OCI-LY7 (cell line): ENCODE measurements at regions not wholly inside any gene's neighbourhood (a gene's known extent, or its start where the extent isn't known, plus 50 kb on each side); places are given as distances from the start of the nearest gene placed in this dataset.
"Not testable (repeated sequence)": the region's sequence is repeated elsewhere in the genome, so short reads cannot be mapped to it uniquely, and the experiment has no call there.

Experiments
- BruUV-seq: library from RNA; stranded (reverse); fragments of 400-500 nt; replicated peaks from 2 replicates; lab custom pipeline; 2021; lab: Mats Ljungman, UMichigan
- CTCF ChIA-PET: fragments of 300-600 bp; sonication (Branson Sonifier 250); formaldehyde crosslinking; loops from one replicate; lab custom pipeline; 2022; ENCODE audit warnings: antibody characterized with exemption; ENCODE audit not compliant: unreplicated experiment; lab: Charles Lee
- POLR2A ChIA-PET: fragments of 300-600 bp; sonication (Branson Sonifier 250); formaldehyde crosslinking; loops from one replicate; lab custom pipeline; 2022; ENCODE audit warnings: antibody characterized with exemption; lab: Charles Lee
- DNase-seq: peaks from one replicate; pipeline ENCODE4 v3.0.0-alpha.2; 2015; ENCODE audit warnings: low spot score
- H2AFZ ChIP-seq: fragments of 200-600 bp; sonication (generic), shearing (Covaris generic); 2 replicates; pipeline ENCODE4 v1.6.1; 2014; ENCODE audit warnings: mild to moderate bottlenecking, antibody characterized with exemption, low read length, moderate library complexity
- H3K27ac ChIP-seq: fragments of 200-600 bp; sonication (generic); 2 replicates; pipeline ENCODE4 v1.5.1; 2014; ENCODE audit warnings: mixed run types, low read depth, mild to moderate bottlenecking, moderate library complexity, low read length, inconsistent platforms; ENCODE audit not compliant: poor library complexity, severe bottlenecking
- H3K36me3 ChIP-seq: fragments of 200-600 bp; sonication (generic); 2 replicates; pipeline ENCODE4 v1.6.1; 2014; ENCODE audit warnings: mild to moderate bottlenecking, antibody characterized with exemption, low read length, moderate library complexity, mixed read lengths; ENCODE audit not compliant: insufficient read depth
- H3K4me1 ChIP-seq: fragments of 200-600 bp; sonication (generic); 2 replicates; pipeline ENCODE4 v1.5.1; 2014; ENCODE audit warnings: mild to moderate bottlenecking, low read length; ENCODE audit not compliant: insufficient read depth, poor library complexity, severe bottlenecking
- H3K4me2 ChIP-seq: fragments of 200-600 bp; sonication (generic); 2 replicates; pipeline ENCODE4 v1.6.1; 2014; ENCODE audit warnings: mild to moderate bottlenecking, low read length
- H3K4me3 ChIP-seq: fragments of 200-600 bp; sonication (generic); 2 replicates; pipeline ENCODE4 v1.5.1; 2014; ENCODE audit warnings: mild to moderate bottlenecking, low read depth, low read length; ENCODE audit not compliant: poor library complexity, severe bottlenecking
- H3K79me2 ChIP-seq: fragments of 200-600 bp; sonication (generic); 2 replicates; pipeline ENCODE4 v1.6.1; 2016; ENCODE audit warnings: low read depth, mild to moderate bottlenecking, low read length, moderate library complexity, mixed read lengths; ENCODE audit not compliant: insufficient read depth
- H3K9me2 ChIP-seq: fragments of 200-600 bp; sonication (generic); 2 replicates; pipeline ENCODE4 v1.6.1; 2016; ENCODE audit warnings: mild to moderate bottlenecking, low read length, mixed read lengths; ENCODE audit not compliant: insufficient read depth
- H3K9me3 ChIP-seq: fragments of 200-600 bp; sonication (generic); 2 replicates; pipeline ENCODE4 v1.6.1; 2014; ENCODE audit warnings: mild to moderate bottlenecking, mixed run types, low read length, mixed read lengths
- H4K20me1 ChIP-seq: fragments of 200-600 bp; sonication (generic); 2 replicates; pipeline ENCODE4 v1.6.1; 2014; ENCODE audit warnings: mild to moderate bottlenecking, antibody characterized with exemption, low read length, moderate library complexity, mixed read lengths; ENCODE audit not compliant: insufficient read depth
- EZH2phosphoT487 ChIP-seq: fragments of 200-600 bp; sonication (generic); IDR thresholded peaks from 2 replicates; pipeline ENCODE4 v1.6.1; 2018; ENCODE audit warnings: low read depth, borderline replicate concordance, mild to moderate bottlenecking, mixed run types, antibody characterized with exemption, low read length, moderate library complexity, mixed read lengths
- intact Hi-C: fragments of 100-400 bp; cut with micrococcal nuclease; formaldehyde crosslinking; loops from one replicate; pipeline ENCODE4 v1.10.0; 2022; ENCODE audit not compliant: unreplicated experiment
- TF ChIP-seq, protein P1 (sequence below): fragments of 200-600 bp; sonication (generic); conservative IDR thresholded peaks from 2 replicates; pipeline ENCODE4 v1.5.1; 2014; ENCODE audit warnings: mild to moderate bottlenecking, antibody characterized with exemption, low read length, moderate library complexity, mixed read lengths

DNA sequence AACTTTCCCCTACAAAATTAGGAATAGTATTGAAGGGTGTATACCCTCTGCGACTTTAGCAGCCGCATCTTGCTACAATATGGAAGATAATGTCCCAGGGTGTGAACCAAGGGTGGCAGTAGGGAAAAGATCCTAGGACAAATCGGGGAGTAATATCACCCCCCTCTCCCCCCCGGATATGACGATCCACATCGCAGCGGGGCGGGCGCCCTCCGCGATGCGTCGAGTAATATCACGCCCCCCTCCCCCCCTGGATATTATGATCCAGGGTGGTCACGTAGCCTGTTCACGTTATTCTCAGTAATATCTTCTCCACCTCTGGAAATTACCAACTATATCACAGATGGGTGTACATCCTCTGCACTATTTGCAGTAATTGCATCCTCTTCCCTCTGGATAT, 82.9 kb downstream of the DAPL1 start:
- no TSS peak for BruUV-seq
- Histone ChIP-seq H3K9me3 (no peaks in the 10 kb centered on the region), H3K4me3 (no peak overlapping the region), H3K4me1 (no peaks in the 10 kb centered on the region), H3K9me2 (no peaks in the 10 kb centered on the region), H2AFZ (no peak overlapping the region), H3K79me2 (no peaks in the 10 kb centered on the region), H3K4me2 (no peak overlapping the region), H3K36me3 (no peaks in the 10 kb centered on the region), H3K27ac (no peak overlapping the region), H4K20me1 (no peaks in the 10 kb centered on the region)
- no peak for DNase-seq
- intact Hi-C loops, result no loop called here
- TF ChIP-seq EZH2phosphoT487, result no peak
- TF ChIP-seq, protein P1, sequence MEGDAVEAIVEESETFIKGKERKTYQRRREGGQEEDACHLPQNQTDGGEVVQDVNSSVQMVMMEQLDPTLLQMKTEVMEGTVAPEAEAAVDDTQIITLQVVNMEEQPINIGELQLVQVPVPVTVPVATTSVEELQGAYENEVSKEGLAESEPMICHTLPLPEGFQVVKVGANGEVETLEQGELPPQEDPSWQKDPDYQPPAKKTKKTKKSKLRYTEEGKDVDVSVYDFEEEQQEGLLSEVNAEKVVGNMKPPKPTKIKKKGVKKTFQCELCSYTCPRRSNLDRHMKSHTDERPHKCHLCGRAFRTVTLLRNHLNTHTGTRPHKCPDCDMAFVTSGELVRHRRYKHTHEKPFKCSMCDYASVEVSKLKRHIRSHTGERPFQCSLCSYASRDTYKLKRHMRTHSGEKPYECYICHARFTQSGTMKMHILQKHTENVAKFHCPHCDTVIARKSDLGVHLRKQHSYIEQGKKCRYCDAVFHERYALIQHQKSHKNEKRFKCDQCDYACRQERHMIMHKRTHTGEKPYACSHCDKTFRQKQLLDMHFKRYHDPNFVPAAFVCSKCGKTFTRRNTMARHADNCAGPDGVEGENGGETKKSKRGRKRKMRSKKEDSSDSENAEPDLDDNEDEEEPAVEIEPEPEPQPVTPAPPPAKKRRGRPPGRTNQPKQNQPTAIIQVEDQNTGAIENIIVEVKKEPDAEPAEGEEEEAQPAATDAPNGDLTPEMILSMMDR, result no peak
- CTCF ChIA-PET, result no interaction called here
- POLR2A ChIA-PET, result no interaction called here

DNA sequence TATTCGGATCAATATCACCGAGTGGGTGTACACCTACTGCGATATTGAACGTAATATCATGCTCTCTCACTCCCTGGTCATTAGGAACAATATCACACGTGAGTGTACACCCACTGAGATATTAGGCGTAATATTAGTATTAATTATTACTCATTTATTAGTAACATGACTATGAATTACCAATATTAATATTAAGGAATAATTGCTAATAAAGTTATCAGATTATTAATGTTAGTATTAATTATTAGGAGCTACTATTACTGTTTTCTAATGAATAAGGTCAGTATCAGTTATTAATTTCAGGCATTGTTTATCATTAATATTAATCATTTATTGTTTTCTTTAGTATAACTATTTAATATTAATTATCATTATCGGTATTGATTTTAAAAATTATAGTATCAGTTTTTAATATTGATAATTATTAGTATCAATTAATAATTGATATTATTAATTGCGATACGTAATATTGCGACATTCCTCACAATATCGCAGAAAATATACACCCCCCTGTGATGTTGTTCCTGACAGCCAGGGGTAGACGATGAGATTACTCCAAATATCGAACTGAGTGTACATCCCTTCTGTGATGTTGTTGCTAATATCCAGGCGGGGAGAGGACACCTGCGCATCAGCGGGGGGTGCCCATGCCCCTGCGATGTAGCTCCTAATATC, 84.2 kb downstream of the DAPL1 start:
- CTCF ChIA-PET, result no interaction called here
- BruUV-seq, result no TSS peak

DNA sequence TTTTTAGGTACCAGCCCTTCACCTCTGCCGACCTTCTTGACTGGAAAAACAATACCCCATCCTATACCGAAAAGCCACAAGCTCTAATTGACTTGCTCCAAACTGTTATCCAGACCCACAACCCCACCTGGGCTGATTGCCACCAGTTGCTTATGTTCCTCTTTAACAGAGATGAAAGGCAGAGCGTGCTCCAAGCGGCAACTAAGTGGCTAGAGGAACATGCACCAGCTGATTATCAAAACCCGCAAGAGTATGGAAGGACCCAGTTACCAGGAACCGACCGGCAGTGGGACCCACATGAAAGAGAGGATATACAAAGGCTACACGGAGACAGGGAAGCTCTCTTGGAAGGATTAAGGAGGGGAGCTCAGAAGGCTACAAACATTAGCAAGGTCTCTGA, 86.1 kb upstream of the TANC1 start:
- H3K4me2 ChIP-seq, result no peak overlapping the region
- ChIA-PET POLR2A (no interaction called here), CTCF (no interaction called here)
- TF ChIP-seq EZH2phosphoT487, result no peak
- TF ChIP-seq, protein P1, result no peak
- H3K36me3 ChIP-seq, result no peaks in the 10 kb centered on the region
- H3K27ac ChIP-seq, result no peak overlapping the region
- H3K9me3 ChIP-seq, result no peaks in the 10 kb centered on the region
- no peaks in the 10 kb centered on the region for H3K4me1 ChIP-seq
- intact Hi-C loops, result no loop called here
- H3K4me3 ChIP-seq, result no peak overlapping the region
- no peaks in the 10 kb centered on the region for H3K79me2 ChIP-seq
- no peak overlapping the region for H2AFZ ChIP-seq
- no peaks in the 10 kb centered on the region for H3K9me2 ChIP-seq
- no peak for DNase-seq
- no TSS peak for BruUV-seq
- H4K20me1 ChIP-seq, result no peaks in the 10 kb centered on the region

More for the DNA sequence above, 84.2 kb downstream of the DAPL1 start:
- Histone ChIP-seq H3K9me2 (no peaks in the 10 kb centered on the region), H3K27ac (no peak overlapping the region), H2AFZ (no peak overlapping the region), H3K4me1 (no peaks in the 10 kb centered on the region), H3K79me2 (no peaks in the 10 kb centered on the region), H3K4me2 (no peak overlapping the region), H3K9me3 (no peaks in the 10 kb centered on the region), H4K20me1 (no peaks in the 10 kb centered on the region), H3K4me3 (no peak overlapping the region), H3K36me3 (no peaks in the 10 kb centered on the region)
- TF ChIP-seq, protein P1, result no peak
- TF ChIP-seq EZH2phosphoT487, result no peak
- DNase-seq, result no peak
- intact Hi-C loops, result no loop called here
- POLR2A ChIA-PET, result interaction anchor here (0.6 kb wide), 1 partner anchor 1244 kb away, joined by 4 read pairs; no protein-coding TSS in a partner anchor

DNA sequence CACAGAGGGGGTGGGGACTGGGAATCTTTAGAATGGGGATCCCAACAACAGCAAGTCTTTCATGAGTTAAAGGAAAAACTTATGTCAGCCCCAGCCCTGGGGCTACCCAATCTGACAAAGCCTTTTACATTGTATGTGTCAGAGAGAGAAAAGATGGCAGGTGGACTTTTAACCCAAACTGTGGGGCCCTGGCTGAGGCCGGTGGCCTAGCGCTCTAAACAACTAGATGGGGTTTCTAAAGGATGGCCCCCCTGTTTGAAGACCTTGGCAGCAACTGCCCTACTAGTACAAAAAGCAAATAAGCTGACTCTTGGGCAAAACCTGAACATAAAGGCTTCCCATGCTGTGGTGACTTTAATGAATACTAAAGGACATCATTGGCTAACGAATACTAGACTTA, 83.9 kb upstream of the TANC1 start:
- BruUV-seq, H3K79me2 ChIP-seq, H3K36me3 ChIP-seq, H3K9me2 ChIP-seq, POLR2A ChIA-PET, H2AFZ ChIP-seq, H4K20me1 ChIP-seq, H3K4me1 ChIP-seq, H3K27ac ChIP-seq, H3K9me3 ChIP-seq, H3K4me2 ChIP-seq, CTCF ChIA-PET, DNase-seq, H3K4me3 ChIP-seq, intact Hi-C loops: not testable (repeated sequence)
